Posterior cingulate gyrus (tissue), 11 donors: ENCODE measurements at regions not wholly inside any gene's neighbourhood (a gene's known extent, or its start where the extent isn't known, plus 50 kb on each side); places are given as distances from the start of the nearest gene placed in this dataset.
A peak's percentile ranks its signal among the peaks of the same experiment; 100 is the strongest.

ENCODE experiments used
- DNase-seq, 10 donors: peaks; one replicate each; pipeline versions ENCODE4 v3.0.0 to v3.0.0-alpha.2; 2020 to 2021; ENCODE audit warnings: mixed read lengths in 3 of 10
- intact Hi-C: fragments of 100-400 bp; cut with DNase I; formaldehyde crosslinking; loops from one replicate; pipeline ENCODE4 v1.15.1; 2023

- DNase-seq = peak in 3 of 10 donors; percentile 33 to 51 (median 49)
- intact Hi-C loops = no loop called here
Observed at GRCh38 chr10:42997151-42997848, 79.6 kb upstream of the RET start.

DNA sequence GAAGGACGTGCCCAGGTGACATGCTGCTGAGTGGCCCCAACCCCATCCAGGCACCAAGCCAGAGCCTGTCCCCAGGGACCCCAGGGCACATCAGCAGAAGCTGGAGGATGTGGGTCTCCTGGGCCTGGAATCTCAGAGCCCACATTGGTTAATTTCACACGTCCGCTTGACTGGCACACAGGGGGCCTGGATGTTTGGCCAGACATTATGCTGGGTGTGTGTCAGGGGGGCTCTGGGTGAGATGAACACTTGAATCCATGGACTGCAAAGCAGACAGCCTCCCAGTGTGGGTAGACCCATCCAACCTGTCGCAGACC lies 79.1 kb upstream of the RET start:
- intact Hi-C loops = no loop called here
- peak in 3 of 10 donors; percentile 0 to 74 (median 53) for DNase-seq

- DNase-seq = peak in 4 of 10 donors; percentile 1 to 75 (median 58)
- intact Hi-C loops = no loop called here
Observed at GRCh38 chr10:42998481-42999384, 78.1 kb upstream of the RET start.

- intact Hi-C loops = no loop called here
- DNase-seq = peak in 1 of 10 donors; percentile 72
Observed at GRCh38 chr10:42999385-43000020, 77.4 kb upstream of the RET start.

DNA sequence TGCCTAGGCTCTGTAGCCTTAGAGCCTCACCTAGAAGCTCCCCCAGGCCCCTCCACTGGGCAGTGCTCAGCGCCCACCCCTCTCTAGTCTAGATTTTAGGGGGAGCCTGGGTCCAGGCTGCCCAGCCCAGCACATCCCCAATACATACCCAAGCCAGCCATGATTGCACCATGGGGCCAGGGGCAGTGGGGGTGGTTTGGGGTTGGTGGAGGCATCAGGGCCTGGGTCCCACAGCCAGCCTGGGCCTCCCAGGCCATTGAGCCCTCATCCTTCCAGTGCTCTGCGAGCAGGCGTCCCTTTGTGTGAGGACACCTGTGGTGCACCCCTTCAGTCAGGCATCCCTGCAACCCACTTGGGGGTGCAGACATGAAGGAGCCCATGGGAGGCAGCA lies 76.9 kb upstream of the RET start:
- intact Hi-C loops = no loop called here
- peak in 2 of 10 donors; percentile 25 to 52 for DNase-seq

DNA sequence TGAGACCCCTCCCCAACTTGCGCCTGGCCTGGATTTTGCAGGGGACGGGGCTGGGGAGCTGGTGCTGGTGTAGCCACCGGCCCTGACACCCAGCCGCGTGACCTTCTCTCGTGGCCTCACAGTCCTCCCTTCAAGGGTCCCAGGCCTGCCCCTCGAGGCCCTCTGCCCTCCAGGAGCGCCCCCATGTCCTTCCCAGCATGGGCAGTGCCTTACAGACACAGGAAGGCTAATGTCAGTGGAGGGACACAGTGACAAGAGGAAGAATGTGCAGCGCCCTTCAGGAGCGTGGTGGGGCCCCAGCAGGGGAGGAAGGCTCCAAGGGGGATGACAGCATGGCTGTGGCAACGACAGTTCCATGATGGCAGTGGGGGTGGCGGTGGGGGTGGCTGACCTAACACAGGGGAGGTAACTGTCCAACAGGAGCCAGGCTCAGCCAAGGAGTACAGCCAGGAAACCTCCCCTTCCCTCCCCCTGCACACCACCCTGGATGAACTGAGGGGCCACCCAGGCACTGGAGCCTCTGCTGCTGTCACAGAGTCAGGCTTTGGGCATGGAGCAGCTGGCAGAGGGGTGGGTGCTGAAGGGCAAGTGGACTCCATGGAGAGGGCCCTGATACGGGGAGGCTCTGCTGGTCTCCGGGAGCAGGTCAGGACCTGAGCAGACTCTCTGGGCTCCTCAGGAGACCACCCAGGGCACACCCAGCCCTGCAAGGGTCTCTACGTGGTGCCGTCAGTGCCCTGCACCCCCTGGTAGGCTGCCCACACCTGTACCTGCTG lies 76.0 kb upstream of the RET start:
- intact Hi-C loops = no loop called here
- peak in 1 of 10 donors; percentile 64 for DNase-seq

- intact Hi-C loops = no loop called here
- DNase-seq = peak in 1 of 10 donors; percentile 71
Observed at GRCh38 chr10:43001427-43001795, 75.5 kb upstream of the RET start.

- peak in 1 of 10 donors; percentile 57 for DNase-seq
- intact Hi-C loops = no loop called here
Observed at GRCh38 chr10:43002596-43002995, 74.3 kb upstream of the RET start.

DNA sequence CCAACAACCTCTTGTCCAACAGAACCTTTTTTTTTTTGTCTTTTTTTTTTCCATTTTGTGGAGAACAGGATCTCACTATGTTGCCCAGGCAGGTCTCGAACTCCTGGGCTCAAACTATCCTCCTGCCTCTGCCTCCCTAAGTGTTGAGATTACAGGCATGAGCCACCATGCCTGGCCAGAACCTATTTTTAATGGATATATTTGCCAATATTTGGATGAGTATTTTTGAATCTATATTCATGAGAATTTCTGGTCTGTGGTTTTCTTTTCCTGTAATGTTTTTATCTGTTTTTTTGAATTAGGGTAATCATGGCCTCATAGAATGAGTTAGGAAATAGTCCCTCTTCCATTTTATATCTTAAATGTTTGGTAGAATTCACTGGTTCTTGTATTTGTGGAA lies 70.4 kb upstream of the RET start:
- no peak for DNase-seq
- intact Hi-C loops = no loop called here

DNA sequence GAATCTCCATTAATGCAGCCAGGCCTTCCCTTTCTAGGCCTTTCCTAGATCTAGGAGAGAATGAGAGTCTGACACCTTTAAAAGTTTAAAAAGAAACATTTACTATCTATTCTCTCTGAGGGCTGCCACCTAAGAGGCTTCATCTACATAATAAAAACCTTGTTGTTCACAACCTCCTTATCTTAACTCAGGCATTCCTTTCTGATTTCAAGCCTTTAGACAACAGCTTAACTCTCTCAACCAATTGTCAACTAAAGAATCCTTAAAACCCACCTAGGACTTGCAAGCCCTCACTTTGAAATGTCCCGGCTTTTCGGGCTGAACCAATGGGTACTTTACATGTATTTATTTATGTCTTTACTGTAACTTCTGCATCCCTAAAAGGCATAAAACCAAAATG lies 64.3 kb upstream of the RET start:
- intact Hi-C loops = no loop called here
- no peak for DNase-seq

DNA sequence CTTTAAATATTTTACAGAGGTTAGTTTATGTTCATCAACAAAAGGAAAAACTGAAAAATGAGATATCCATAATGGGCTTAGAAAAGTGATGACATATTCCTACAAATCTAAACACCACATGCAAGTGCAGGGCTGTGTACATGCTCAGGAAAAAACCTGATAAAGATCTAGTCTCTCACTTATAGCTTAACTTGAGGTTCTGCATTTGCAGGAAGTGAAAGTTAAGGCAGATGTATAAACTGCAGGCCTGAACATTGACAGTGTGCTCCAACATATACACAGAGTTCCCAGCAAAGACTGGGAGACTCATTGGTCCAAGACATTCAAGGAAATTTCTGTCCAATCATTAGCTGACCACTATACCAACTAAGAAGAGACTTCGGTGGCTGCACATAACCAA lies 63.8 kb upstream of the RET start:
- intact Hi-C loops = no loop called here
- DNase-seq = no peak

DNA sequence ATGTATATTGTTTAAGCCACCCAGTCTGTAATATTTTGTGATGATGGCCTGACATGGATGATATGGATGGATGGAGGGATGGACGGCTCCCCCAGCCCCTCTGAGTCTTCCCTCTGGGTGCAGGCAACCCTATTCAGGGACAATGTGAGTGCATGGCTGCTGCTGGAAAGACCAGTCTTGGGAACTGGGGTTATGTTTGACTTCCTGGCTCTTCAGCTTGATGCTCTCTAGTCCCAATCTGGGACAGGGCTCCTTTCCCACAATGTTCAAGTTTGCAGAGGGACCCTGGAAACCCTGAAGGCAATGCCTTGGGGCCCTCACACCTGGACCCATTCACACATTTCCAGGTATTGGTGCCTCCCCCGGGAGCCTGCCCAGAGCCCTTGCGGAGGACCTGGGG lies 52.3 kb upstream of the RET start:
- intact Hi-C loops = no loop called here
- DNase-seq = no peak

GRCh38 chr10:43024942-43025700 lies 51.7 kb upstream of the RET start:
- intact Hi-C loops = no loop called here
- peak in 1 of 10 donors; percentile 73 for DNase-seq

DNA sequence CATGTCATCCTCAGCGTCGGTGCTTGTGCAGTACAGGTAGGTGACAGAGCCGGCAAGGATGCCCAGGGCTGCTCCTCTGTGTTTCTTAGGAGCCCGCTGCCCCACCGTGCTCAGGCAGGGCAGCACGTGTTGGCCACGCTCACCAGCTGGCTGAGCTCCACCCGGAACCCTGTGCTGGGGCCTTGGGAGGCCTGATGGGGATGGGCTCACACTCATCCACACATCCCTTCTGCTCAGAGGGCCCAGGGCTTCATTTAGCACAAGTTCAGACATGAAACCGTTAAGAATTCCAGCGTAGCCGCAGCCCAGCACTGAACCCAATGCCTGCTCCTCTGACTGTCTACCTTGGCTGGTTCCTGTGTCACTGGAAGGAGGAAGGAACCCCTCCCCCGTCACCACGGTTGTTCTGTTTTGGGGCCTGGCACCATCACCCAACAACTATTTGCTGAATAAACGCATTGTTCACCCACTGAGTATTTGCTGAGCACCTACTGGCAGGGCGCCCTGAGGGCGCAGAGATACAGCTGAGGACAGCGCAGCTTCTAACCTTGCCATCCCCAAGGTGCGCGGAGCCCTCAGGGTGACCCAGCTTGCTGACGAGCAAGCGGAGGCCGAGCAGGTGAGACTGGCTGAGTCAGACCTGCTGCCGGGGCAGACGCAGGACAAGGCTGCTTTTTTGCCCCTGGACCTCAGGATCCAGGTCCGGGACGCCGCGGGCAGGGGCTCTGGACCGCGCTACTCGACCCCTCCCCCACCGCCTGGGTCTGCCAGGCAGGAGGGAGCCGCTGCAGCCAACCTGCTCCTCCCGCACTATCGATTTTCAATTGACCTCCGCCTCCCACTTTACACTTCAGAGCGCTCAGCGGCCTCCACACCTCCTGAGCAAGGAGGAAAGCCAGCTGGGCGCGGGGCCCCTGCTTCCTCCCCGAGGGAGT lies 50.6 kb upstream of the RET start:
- intact Hi-C loops = no loop called here
- peak in 1 of 10 donors; percentile 59 for DNase-seq
